SK-N-SH (cell line): ENCODE measurements at regions not wholly inside any gene's neighbourhood (a gene's known extent, or its start where the extent isn't known, plus 50 kb on each side); places are given as distances from the start of the nearest gene placed in this dataset.
"Not testable (repeated sequence)": the region's sequence is repeated elsewhere in the genome, so short reads cannot be mapped to it uniquely, and the experiment has no call there.

Experiments used
- CTCF ChIA-PET: fragments of 300-600, 350-600 bp; formaldehyde crosslinking; extraction: SDS; loops from one replicate; lab custom pipeline; 2021; lab: Yijun Ruan, JAX
- POLR2A ChIA-PET: fragments of 350-600 bp; sonication (Branson Sonifier 250); formaldehyde crosslinking; extraction: SDS; loops from one replicate; lab custom pipeline; 2020; ENCODE audit warnings: antibody characterized with exemption, inconsistent platforms; lab: Yijun Ruan, JAX
- DNase-seq: peaks from one replicate; pipeline ENCODE4 v3.0.0; 2012
- H2AFZ ChIP-seq: fragments of 200-600 bp; sonication (generic); 2 replicates; pipeline ENCODE4 v1.8.1; 2016; ENCODE audit warnings: antibody characterized with exemption, mild to moderate bottlenecking, low read depth
- H3F3A ChIP-seq: fragments of 200-600 bp; sonication (generic); replicated peaks from 2 replicates; pipeline ENCODE3; 2016; ENCODE audit warnings: antibody characterized with exemption, mild to moderate bottlenecking; ENCODE audit not compliant: insufficient read depth
- H3K27ac ChIP-seq, 2 experiments: fragments of 200-500 bp in 1 of 2; fragments of 200-600 bp in 1 of 2; sonication (Bioruptor generic) in 1 of 2; sonication (generic), shearing (Covaris generic) in 1 of 2; 2 replicates each; pipeline versions ENCODE4 v1.5.1 to v1.6.1; 2014 to 2016; ENCODE audit warnings: low read depth in 2 of 2, inconsistent platforms in 1 of 2, low read length in 1 of 2, mild to moderate bottlenecking in 1 of 2, mixed read lengths in 1 of 2
- H3K27me3 ChIP-seq: fragments of 200-600 bp; sonication (generic), shearing (Covaris generic); 2 replicates; pipeline ENCODE4 v1.6.1; 2016; ENCODE audit warnings: mixed run types; ENCODE audit not compliant: insufficient read depth
- H3K36me3 ChIP-seq, 2 experiments: fragments of 200-500 bp in 1 of 2; fragments of 200-600 bp in 1 of 2; sonication (Bioruptor generic) in 1 of 2; sonication (generic) in 1 of 2; replicated peaks in 1 of 2; 2 replicates each; pipeline versions ENCODE3 to v1.5.1; 2014 to 2016; ENCODE audit warnings: low read length in 1 of 2, mild to moderate bottlenecking in 1 of 2; ENCODE audit not compliant: insufficient read depth in 2 of 2, control insufficient read depth in 1 of 2
- H3K4me1 ChIP-seq, 2 experiments: fragments of 200-500 bp in 1 of 2; fragments of 200-600 bp in 1 of 2; sonication (Bioruptor generic) in 1 of 2; sonication (generic), shearing (Covaris generic) in 1 of 2; 2 replicates each; pipeline versions ENCODE4 v1.5.1 to v1.6.1; 2014 to 2016; ENCODE audit warnings: low read depth in 1 of 2, low read length in 1 of 2, mixed run types in 1 of 2; ENCODE audit not compliant: insufficient read depth in 2 of 2, control insufficient read depth in 1 of 2
- H3K4me2 ChIP-seq: fragments of 200-600 bp; sonication (generic), shearing (Covaris generic); 2 replicates; pipeline ENCODE4 v1.6.1; 2017; ENCODE audit warnings: mixed run types
- H3K4me3 ChIP-seq, 2 experiments: fragments of 200-500 bp in 1 of 2; fragments of 200-600 bp in 1 of 2; sonication (Bioruptor generic) in 1 of 2; sonication (generic), shearing (Covaris generic) in 1 of 2; 2 replicates each; pipeline versions ENCODE4 v1.5.1 to v1.8.1; 2014 to 2016; ENCODE audit warnings: low read depth in 2 of 2, inconsistent platforms in 1 of 2, low read length in 1 of 2, mild to moderate bottlenecking in 1 of 2, mixed read lengths in 1 of 2, moderate library complexity in 1 of 2
- H3K79me2 ChIP-seq: fragments of 200-600 bp; sonication (generic); 2 replicates; pipeline ENCODE4 v1.8.1; 2017; ENCODE audit warnings: mild to moderate bottlenecking; ENCODE audit not compliant: insufficient read depth
- H3K9ac ChIP-seq: fragments of 200-600 bp; sonication (generic); 2 replicates; pipeline ENCODE4 v1.6.1; 2017; ENCODE audit warnings: mixed run types
- H3K9me2 ChIP-seq: fragments of 200-600 bp; sonication (generic); 2 replicates; pipeline ENCODE4 v1.6.1; 2017; ENCODE audit warnings: mixed run types
- H3K9me3 ChIP-seq: fragments of 200-600 bp; sonication (generic); 2 replicates; pipeline ENCODE4 v1.6.1; 2017; ENCODE audit warnings: mixed run types, mild to moderate bottlenecking, moderate library complexity
- H4K20me1 ChIP-seq: fragments of 200-600 bp; sonication (generic); 2 replicates; pipeline ENCODE4 v1.6.1; 2017; ENCODE audit warnings: mild to moderate bottlenecking, mixed run types; ENCODE audit not compliant: insufficient read depth
- EP300 ChIP-seq, 2 experiments: IDR thresholded peaks; 2 replicates each; pipeline versions ENCODE4 v1.4.0 to v1.6.1; 2012; ENCODE audit warnings: borderline replicate concordance in 1 of 2, low read depth in 1 of 2, low read length in 1 of 2
- EZH2phosphoT487 ChIP-seq: fragments of 200-600 bp; sonication (generic); IDR thresholded peaks from 2 replicates; pipeline ENCODE4 v1.6.1; 2017; ENCODE audit warnings: low read depth, mixed run types, mild to moderate bottlenecking, antibody characterized with exemption, moderate library complexity, borderline replicate concordance
- GABPA ChIP-seq: IDR thresholded peaks from 2 replicates; pipeline ENCODE4 v1.4.0; 2012; ENCODE audit warnings: low read depth, mild to moderate bottlenecking
- MEF2A ChIP-seq: IDR thresholded peaks from 2 replicates; pipeline ENCODE4 v1.4.0; 2012; ENCODE audit warnings: low read depth, borderline replicate concordance
- MXI1 ChIP-seq: IDR thresholded peaks from 2 replicates; pipeline ENCODE4 v1.6.1; 2012; ENCODE audit warnings: mild to moderate bottlenecking, low read depth, low read length, improper control_type of control experiment
- NFIC ChIP-seq: IDR thresholded peaks from 2 replicates; pipeline ENCODE4 v1.4.0; 2012; ENCODE audit warnings: borderline replicate concordance
- SMC3 ChIP-seq: IDR thresholded peaks from 2 replicates; pipeline ENCODE4 v1.6.1; 2012; ENCODE audit warnings: low read depth, low read length, improper control_type of control experiment
- TCF12 ChIP-seq: IDR thresholded peaks from 2 replicates; pipeline ENCODE4 v1.4.0; 2012
- WGBS: methylation state at CpG from one replicate; pipeline ENCODE4 v1.1.6; 2017; ENCODE audit warnings: low lambda C conversion rate; 5-methylcytosine and 5-hydroxymethylcytosine counted together

GRCh38 chr10:35986756-35987502, 344.8 kb upstream of the FZD8 start:
- DNase-seq = no peak
- no peaks in the 10 kb centered on the region for H3F3A ChIP-seq
- H3K27me3 ChIP-seq = no peaks in the 10 kb centered on the region
- CTCF ChIA-PET = no interaction called here
- TF ChIP-seq EZH2phosphoT487 (no peak), NFIC (no peak)
- TF ChIP-seq, all 33 proteins: peak for 0
- H4K20me1 ChIP-seq = no peaks in the 10 kb centered on the region
- H3K36me3 ChIP-seq = no peaks in the 10 kb centered on the region
- H3K4me1 ChIP-seq = no peaks in the 10 kb centered on the region
- no peak overlapping the region for H3K9ac ChIP-seq
- no peaks in the 10 kb centered on the region for H3K9me2 ChIP-seq
- no peaks in the 10 kb centered on the region for H3K9me3 ChIP-seq
- no peak overlapping the region for H2AFZ ChIP-seq
- POLR2A ChIA-PET = no interaction called here
- H3K4me2 ChIP-seq = no peak overlapping the region
- no peak overlapping the region for H3K27ac ChIP-seq
- H3K79me2 ChIP-seq = no peaks in the 10 kb centered on the region
- no peak overlapping the region for H3K4me3 ChIP-seq
- WGBS = 62% methylated on average over 7 of the region's 7 CpGs

GRCh38 chr10:35979116-35979515, 337.0 kb upstream of the FZD8 start:
- H3F3A ChIP-seq = no peaks in the 10 kb centered on the region
- no peaks in the 10 kb centered on the region for H3K36me3 ChIP-seq
- no peak overlapping the region for H3K9ac ChIP-seq
- no peak for TF ChIP-seq EZH2phosphoT487
- no peak for TF ChIP-seq MXI1
- TF ChIP-seq SMC3 = no peak
- TF ChIP-seq MEF2A = no peak
- no peak for TF ChIP-seq EP300 (IDR thresholded peaks at IDR 0.05; ENCODE audit: borderline replicate concordance in 1 of 2, low read depth in 1 of 2, low read length in 1 of 2)
- TF ChIP-seq TCF12 = no peak
- no peak for TF ChIP-seq NFIC
- TF ChIP-seq GABPA = no peak
- CTCF ChIA-PET = no interaction called here
- H3K4me1 ChIP-seq = no peaks in the 10 kb centered on the region
- no peak overlapping the region for H3K4me2 ChIP-seq
- DNase-seq = no peak
- H4K20me1 ChIP-seq = no peaks in the 10 kb centered on the region
- no peak overlapping the region for H3K4me3 ChIP-seq
- POLR2A ChIA-PET = no interaction called here
- 55% methylated on average over 2 of the region's 2 CpGs for WGBS
- H3K79me2 ChIP-seq = no peaks in the 10 kb centered on the region
- no peak overlapping the region for H3K27ac ChIP-seq
- H3K27me3 ChIP-seq = no peaks in the 10 kb centered on the region
- no peaks in the 10 kb centered on the region for H3K9me2 ChIP-seq
- no peak overlapping the region for H2AFZ ChIP-seq
- H3K9me3 ChIP-seq = no peaks in the 10 kb centered on the region; the same call in 1 of the 2 replicates

GRCh38 chr10:35973912-35974591, 332.0 kb upstream of the FZD8 start:
- H3K4me1 ChIP-seq, H3K27ac ChIP-seq, DNase-seq, H4K20me1 ChIP-seq, H3K4me3 ChIP-seq, H3K79me2 ChIP-seq, POLR2A ChIA-PET, H3K9me3 ChIP-seq, H3K36me3 ChIP-seq, H3F3A ChIP-seq, H3K9me2 ChIP-seq, H2AFZ ChIP-seq, H3K27me3 ChIP-seq, H3K9ac ChIP-seq, H3K4me2 ChIP-seq: not testable (repeated sequence)
- 46% methylated on average over 5 of the region's 5 CpGs for WGBS
- CTCF ChIA-PET = interaction anchor here (1.0 kb wide), 1 partner anchor 53 kb away, joined by 3 read pairs; no protein-coding TSS in a partner anchor
